Gastroesophageal sphincter (tissue), 3 donors: ENCODE measurements at regions not wholly inside any gene's neighbourhood (a gene's known extent, or its start where the extent isn't known, plus 50 kb on each side); places are given as distances from the start of the nearest gene placed in this dataset.

Experiments
- CTCF ChIP-seq, 4 experiments: fragments of 200-600 bp in 2 of 4; fragments of 450-650 bp in 2 of 4; sonication (generic) in 1 of 4; IDR thresholded peaks; one replicate each; pipeline ENCODE4 v1.5.1; 2017 to 2019; ENCODE audit warnings: antibody characterized with exemption in 4 of 4, mild to moderate bottlenecking in 2 of 4, moderate library complexity in 2 of 4
- POLR2AphosphoS5 ChIP-seq: sonication (generic); formaldehyde crosslinking; IDR thresholded peaks from one replicate; pipeline ENCODE4 v1.6.1; 2017; ENCODE audit warnings: antibody characterized with exemption

GRCh38 chr4:8721621-8722020 is 129.1 kb downstream of the CPZ start:
- TF ChIP-seq CTCF (IDR thresholded peaks at IDR 0.05) (no peak), POLR2AphosphoS5 (no peak)
